CD4-positive, alpha-beta T cell treated with Interleukin-15 for 1 hour (primary cell): ENCODE measurements at regions not wholly inside any gene's neighbourhood (a gene's known extent, or its start where the extent isn't known, plus 50 kb on each side); places are given as distances from the start of the nearest gene placed in this dataset.

Source experiments
- DNase-seq: peaks from one replicate; pipeline ENCODE4 v3.0.0-alpha.2; 2020

DNA sequence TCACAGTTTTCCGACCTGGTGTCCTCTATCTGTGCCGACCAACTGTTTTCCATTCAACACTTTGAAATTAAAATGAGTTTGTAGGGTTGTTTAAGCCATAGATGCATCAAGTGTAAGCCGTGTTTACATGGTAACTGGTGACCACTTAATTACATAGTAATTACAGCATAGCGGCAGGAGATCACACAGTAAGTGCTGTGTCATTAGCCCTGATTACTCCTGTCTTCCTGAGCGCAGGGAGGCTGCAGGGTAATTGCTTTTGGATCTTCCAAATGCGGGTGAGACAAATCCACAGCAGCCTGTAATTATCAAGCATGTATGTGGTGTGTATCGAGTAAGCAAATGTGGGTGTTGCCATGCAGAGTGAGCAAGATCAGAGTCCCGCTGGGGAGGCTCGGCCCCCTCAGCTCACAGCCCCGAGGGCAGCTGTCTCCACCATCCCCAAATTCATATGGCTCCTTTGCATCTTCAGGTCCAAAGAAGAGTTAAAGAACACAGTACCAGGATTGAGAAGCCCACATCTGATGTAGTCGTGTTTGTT is 71.5 kb upstream of the HDAC4 start:
- no peak for DNase-seq

DNA sequence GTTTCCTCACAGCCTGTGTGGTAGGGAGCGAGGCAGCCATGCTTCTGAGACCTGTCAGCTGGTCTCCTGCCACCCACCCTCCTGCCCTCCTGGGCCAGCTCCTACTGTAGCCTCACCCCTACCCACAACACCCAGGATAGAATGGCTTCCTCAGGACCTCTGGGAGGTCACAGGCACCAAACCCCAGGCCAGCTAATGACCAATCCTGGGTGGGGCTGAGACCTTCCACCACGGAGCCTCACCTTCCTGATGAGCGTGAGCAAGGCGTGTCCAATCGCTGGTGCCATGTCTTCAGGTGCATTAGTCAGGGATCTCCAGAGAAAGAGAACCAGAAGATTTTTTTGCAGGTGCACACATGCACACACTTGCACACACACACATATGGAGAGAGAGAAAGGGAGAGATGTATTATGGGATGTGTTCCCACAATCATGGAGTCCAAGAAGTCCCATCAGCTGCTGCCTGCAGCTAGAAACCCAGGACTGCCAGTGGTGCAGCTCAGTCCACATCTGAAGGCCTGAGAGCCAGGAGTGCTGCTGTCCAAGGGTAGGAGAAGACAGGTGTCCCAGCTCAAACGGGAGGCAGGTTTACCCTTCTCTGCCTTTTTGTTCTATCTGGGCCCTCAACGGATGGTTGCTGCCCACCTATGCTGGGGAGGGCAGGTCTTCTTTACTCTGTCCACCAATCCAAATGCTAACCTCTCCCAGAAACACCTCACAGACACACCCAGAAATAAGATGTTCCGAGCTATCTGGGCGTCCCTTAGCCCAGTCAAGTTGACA is 70.4 kb upstream of the HDAC4 start:
- DNase-seq, result no peak

GRCh38 chr2:239470151-239470900 is 69.5 kb upstream of the HDAC4 start:
- no peak for DNase-seq

GRCh38 chr2:239469106-239469960 is 68.5 kb upstream of the HDAC4 start:
- DNase-seq, result no peak

- no peak for DNase-seq
Measured at GRCh38 chr2:239468491-239469105, 67.8 kb upstream of the HDAC4 start.

DNA sequence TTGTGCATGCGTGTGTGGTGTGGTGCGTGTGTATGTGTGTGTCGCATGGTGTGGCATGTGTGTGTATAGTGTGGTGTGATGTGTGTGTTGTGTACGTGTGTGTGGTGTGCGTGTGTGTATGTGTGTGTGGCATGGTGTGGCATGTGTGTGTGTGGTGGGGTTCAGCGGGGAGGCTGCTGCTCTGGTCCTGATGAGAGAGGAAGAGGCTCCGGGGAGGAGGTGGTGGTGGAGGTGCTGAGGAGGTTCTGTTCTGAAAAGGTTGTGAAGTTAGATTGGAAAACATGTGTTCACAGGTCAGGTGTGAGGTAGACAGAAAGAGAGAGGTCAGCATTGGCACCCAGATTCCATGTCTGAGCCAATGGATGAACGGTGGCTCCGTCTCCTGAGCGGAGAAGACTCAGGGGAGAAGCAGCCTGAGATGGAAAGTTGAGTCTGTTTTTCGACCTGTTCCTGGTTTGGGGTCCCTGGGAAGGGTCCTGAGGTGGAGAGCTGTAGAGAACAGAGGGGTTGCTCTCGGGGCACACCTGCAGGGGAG is 67.2 kb upstream of the HDAC4 start:
- no peak for DNase-seq

- DNase-seq, result no peak
Measured at GRCh38 chr2:239467281-239467955, 66.6 kb upstream of the HDAC4 start.

GRCh38 chr2:239466755-239467271 is 66.0 kb upstream of the HDAC4 start:
- no peak for DNase-seq

- no peak for DNase-seq
Measured at GRCh38 chr2:239466061-239466754, 65.4 kb upstream of the HDAC4 start.

- peak; percentile 82 for DNase-seq
Measured at GRCh38 chr2:239465017-239466001, 64.5 kb upstream of the HDAC4 start.

DNA sequence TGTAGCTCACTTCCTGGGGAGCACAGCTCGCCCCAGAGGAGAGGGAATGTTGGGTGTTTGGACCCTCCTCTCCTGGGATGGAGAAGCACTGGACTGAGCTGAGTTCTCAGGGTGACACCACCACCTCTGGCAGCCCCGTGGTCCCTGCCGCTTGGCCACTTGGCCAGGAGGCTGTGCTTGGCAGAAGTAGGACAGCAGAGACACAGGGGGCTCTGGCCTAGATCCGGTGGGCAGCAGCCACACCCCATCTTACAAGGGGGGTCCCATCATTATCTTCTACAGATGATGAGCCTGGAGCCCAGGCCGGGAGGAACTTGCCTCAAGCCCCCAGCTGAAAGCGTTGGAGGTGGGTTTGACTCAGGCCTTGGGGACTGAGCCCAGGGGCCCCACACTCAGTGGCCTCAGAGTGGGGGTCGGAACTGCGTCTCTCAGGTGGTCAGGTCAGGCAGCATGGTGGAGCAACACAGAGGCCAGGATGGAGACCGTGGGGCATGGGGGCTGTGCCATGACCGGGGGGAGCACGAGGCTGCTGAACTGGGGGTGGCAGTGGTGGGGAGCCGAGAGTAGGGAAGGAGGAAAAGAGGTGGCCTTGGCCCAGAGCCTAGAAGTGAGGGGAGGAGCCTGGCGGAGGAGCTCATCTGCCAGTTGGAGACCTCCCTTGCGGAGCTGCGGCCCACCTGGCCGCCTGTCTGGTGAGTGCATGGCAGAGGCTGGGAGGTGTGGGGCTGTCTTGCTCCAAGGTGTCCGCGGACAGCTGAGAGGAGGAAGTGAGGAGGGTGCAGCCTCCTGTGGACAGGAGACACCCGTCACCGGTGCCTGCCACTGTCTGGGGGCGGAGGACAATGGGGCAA is 63.6 kb upstream of the HDAC4 start:
- no peak for DNase-seq

DNA sequence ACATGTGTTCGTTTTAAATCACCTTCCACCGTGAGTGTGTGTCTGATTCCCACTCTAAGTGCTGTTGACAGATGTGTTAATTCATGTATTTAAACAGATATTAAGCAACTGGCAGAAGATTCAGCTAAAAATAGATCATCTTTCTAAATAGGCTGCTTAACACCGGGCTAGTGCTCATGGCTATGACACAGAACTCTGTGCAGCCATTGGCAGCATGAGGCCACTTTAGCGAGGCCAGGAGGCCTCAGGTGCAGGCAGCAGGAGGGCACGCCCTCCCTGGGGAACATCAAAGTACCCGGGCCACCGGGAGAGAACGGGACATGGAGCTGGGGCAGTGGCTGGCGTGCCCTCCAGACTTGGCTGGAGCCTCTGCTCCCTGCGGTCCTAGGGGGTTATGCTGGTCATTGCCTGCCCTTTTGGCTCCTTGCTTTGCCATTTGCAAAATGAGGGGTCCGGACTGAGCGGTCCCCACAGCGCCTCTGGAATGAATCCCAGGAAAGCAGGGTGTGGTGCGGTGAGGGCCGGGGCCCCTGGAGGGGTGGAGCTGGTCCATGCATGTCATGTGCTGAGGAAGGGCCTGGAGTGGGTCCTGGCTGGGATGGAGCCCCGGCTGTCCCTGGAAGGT is 62.8 kb upstream of the HDAC4 start:
- DNase-seq, result no peak

GRCh38 chr2:239462671-239463506 is 62.1 kb upstream of the HDAC4 start:
- no peak for DNase-seq

- DNase-seq, result no peak
Measured at GRCh38 chr2:239462191-239462515, 61.3 kb upstream of the HDAC4 start.

DNA sequence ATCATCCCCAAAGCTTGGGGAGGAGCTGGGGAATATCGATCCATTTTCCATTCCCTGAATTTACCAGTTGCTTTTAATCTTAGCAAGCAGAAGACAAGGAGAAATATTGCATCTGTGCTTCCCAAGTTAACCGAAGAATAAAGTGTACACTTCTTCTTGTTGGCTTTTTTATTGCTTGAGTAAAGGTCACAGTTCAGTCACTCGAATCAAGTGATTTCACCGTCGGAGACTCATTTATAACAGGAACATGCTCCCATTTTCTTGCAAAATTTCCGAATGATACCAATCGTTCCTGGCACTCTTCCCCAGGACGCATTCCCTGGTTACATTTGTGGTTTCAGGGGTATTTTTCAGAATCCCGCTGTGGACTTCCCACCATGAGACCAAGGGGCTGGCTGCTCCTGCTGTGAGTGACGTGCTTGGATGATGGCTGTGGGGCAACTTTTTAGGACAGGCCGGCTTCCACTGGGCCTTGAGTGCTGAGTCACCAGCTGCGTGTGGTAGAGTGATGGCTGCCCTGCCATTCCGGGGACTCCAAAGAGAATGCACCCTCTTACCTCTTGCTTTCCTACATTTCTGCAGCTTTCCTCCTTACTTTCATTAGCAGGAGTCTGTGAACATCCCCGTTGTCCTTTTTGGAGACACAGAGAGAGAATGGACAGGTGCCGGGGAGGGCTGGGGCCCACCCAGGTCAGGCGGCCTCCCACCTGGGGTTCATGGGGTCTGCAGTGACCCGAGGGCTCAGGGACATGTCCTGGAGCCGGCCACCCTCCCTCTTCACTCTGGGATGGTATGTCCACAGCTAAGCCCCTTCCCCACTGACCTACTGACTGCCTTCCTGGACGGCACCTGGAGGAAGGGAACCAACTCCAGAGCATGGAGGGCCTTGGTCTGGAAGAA is 60.7 kb upstream of the HDAC4 start:
- DNase-seq, result no peak

- DNase-seq, result no peak
Measured at GRCh38 chr2:239460780-239461179, 60.0 kb upstream of the HDAC4 start.
